ENCODE measurements at regions not wholly inside any gene's neighbourhood (a gene's known extent, or its start where the extent isn't known, plus 50 kb on each side); places are given as distances from the start of the nearest gene placed in this dataset.

- TF ChIP-seq CTCF (IDR thresholded peaks at IDR 0.05; ENCODE audit: extremely low read depth, missing control alignments), result no peak
Measured at GRCh38 chr3:83941990-83942745, 1016.6 kb upstream of the CADM2 start.

DNA sequence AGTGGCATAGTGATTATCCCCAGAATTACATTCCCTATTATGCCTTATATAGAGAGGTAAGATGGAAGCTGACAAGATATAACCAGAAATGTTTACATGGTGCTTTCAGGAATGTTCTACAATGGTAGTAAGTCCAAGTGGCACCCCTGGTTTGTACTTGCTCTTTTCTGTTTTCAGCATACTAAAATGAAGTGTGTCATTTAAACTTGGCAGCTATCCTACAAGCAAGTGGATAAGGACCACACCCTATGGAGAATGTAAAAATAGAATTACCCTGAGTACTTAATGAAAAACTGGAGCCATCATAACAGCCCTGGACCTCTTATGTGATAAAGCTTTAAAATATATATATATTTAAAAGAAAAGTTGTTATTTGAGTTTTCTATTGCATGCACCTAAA lies 1012.7 kb upstream of the CADM2 start:
- no peak for TF ChIP-seq CTCF (IDR thresholded peaks at IDR 0.05; ENCODE audit: extremely low read depth, missing control alignments)
- no peak for DNase-seq (ENCODE audit: low spot score)

More at GRCh38 chr3:83941990-83942745, 1016.6 kb upstream of the CADM2 start:
- no peak for DNase-seq (ENCODE audit: low spot score)

GRCh38 chr3:83946554-83946953 lies 1012.2 kb upstream of the CADM2 start:
- DNase-seq (ENCODE audit: low spot score), result no peak
- TF ChIP-seq CTCF (IDR thresholded peaks at IDR 0.05; ENCODE audit: extremely low read depth, missing control alignments), result no peak

DNA sequence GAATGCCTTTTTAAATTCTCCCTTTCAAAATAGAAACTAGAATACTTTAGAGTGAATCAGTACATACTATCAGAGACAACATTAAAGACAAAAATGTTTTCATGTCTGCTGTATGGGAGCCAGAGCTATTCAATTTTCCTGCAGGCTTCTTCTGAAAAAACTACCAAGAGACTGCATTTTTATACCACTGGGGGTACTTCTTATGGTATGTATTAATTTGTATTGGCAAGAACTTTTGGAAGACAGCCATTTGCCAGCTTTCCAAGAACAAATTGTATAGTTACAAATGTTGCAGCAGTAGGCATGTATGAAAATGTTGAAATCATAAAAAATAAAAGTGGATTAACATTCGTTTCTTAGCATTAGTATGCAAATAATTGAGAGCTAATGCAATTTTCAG lies 1010.0 kb upstream of the CADM2 start:
- DNase-seq (ENCODE audit: low spot score), result no peak

DNA sequence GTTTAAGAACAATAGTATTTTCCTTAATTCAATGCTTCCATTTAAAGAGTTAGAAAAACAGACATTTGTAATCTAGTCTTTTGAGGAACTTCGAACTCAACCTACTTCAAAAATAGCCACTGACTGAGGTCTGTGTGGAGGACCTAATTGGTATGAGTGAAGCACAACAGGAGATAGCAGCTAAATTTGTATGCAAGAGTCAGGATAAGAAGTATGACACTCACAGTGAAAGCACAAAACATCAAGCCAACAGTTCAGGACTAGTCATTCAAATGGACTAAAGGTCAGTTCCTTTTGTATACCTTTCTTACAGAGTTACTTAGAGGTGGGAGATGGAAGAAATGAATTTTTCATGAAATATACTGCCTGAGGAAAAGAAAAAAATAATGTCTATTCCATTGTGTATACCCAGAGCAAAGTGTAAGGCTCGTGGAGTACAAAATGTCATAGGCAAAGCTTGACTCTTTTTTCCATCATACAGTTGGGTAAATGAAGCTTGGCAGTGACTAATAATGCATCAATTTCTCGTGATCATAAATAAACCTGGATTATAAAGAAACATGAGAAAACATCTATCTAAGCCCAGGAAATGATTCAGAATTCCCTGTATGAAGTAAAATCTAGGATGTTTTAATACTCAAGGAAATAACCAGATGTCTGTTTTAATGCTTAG lies 1005.2 kb upstream of the CADM2 start:
- no peak for TF ChIP-seq CTCF (IDR thresholded peaks at IDR 0.05; ENCODE audit: extremely low read depth, missing control alignments)
- DNase-seq (ENCODE audit: low spot score), result no peak

More for the DNA sequence above, 1010.0 kb upstream of the CADM2 start:
- no peak for TF ChIP-seq CTCF (IDR thresholded peaks at IDR 0.05; ENCODE audit: extremely low read depth, missing control alignments)

- DNase-seq (ENCODE audit: low spot score), result no peak
- TF ChIP-seq CTCF (IDR thresholded peaks at IDR 0.05; ENCODE audit: extremely low read depth, missing control alignments), result no peak
Measured at GRCh38 chr3:83956431-83956830, 1002.4 kb upstream of the CADM2 start.

- DNase-seq (ENCODE audit: low spot score), result no peak
- no peak for TF ChIP-seq CTCF (IDR thresholded peaks at IDR 0.05; ENCODE audit: extremely low read depth, missing control alignments)
Measured at GRCh38 chr3:83968356-83968755, 990.4 kb upstream of the CADM2 start.
